ENCODE measurements at regions not wholly inside any gene's neighbourhood (a gene's known extent, or its start where the extent isn't known, plus 50 kb on each side); places are given as distances from the start of the nearest gene placed in this dataset.

DNA sequence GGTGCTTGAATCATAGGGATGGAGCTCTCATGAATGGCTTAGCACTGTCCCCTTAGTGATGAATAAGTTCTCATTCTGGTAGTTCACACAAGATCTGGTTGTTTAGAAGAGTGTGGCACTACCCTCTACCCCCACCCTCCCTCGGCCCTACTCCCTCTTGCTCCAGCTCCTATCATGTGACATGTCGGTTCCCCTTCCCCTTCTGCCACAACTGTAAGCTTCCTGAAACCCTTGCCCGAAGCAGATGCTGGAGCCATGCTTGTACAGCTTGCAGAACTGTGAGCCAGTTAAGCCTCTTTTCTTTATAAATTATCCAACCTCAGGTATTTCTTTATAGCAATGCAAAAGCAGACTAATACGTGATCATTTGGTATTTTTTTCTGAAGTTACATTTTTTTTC, 1012.6 kb downstream of the BCL11A start:
- ATAC-seq (no peak), DNase-seq (no peak)
- intact Hi-C loops (cut with micrococcal nuclease) = no loop called here

DNA sequence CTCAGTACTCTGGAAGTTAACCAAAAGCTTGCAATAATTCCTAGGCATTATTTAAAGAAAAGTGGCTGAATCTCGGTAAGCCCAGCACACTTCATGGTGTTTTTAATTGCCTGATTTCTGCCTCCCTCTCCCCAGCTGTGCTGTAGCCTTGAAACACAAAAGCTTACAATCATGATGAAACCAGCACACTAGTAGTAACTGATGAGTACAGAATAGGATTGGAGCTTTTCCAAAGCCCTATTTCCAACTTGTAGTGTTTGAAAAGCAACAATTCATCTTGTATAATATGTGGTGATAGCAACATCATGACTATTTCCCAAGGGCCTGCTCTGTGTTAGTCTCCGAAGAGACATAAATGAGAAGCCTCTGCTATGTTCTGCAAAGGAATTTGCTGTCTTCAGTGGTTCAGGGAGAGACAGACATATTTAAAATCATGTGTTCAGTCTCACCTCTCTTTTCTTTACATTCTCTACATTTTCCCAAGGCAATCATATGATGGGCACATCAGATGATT, 1015.0 kb downstream of the BCL11A start:
- intact Hi-C loops (cut with micrococcal nuclease) = no loop called here
- DNase-seq (no peak), ATAC-seq (no peak)

DNA sequence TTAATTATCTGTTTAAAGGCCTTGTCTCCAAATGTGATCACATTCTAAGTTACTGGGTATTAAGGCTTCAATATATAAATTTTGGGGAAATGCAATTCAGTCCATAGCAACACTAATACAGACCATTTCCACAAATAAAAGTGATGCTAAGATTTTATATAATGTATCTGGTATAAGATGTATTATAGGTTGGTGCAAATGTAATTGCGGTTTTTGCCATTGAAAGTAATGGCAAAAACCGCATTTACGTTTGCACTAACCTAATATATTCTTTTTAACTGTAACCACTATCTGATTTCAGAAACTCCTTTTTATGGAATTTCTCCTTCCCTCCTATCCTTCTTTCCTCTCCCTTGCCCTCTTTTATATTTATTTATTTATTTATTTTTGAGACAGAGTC, 1020.6 kb downstream of the BCL11A start:
- DNase-seq = no peak
- no peak for ATAC-seq
- intact Hi-C loops (cut with micrococcal nuclease) = no loop called here

DNA sequence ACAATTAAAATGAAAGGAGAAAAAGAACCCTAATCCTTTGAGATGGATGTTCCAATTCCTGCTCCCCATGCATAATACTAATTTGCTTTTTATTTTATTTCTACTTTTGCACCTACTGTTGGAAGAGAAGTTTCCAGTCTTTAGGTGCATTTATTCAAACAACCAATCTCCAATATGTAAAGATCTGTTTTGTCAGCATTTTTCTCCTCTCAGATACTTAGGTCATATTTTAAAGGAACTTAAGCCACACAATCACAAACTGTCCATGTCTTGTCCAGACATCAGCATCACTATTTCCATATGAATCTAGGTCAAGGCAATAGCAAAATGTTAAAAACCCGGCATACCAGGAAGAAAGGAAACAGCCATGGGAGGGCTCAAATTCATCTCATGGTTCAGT, 1023.2 kb downstream of the BCL11A start:
- intact Hi-C loops (cut with micrococcal nuclease) = no loop called here
- DNase-seq (no peak), ATAC-seq (no peak)

DNA sequence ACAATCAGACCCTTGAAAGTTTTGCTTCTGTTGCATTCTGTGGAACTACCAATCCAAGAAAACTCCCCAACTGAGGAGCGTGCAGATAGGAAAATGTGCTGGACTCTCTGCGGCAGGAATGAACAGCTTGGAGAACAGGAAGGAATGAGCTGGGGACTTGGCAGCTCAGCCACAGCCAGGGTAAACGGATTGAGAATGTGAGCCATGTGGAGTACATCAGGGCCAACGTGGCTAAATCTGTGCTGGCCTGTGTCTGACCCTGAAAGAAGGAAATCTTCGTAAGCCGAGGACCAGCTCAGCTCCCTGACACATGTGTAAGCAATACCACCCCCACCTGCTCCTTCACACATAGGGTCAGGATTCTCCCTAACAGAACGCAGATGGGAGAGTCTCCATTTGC, 1023.7 kb downstream of the BCL11A start:
- intact Hi-C loops (cut with micrococcal nuclease) = no loop called here
- ATAC-seq (peak; percentile 24), DNase-seq (no peak)

DNA sequence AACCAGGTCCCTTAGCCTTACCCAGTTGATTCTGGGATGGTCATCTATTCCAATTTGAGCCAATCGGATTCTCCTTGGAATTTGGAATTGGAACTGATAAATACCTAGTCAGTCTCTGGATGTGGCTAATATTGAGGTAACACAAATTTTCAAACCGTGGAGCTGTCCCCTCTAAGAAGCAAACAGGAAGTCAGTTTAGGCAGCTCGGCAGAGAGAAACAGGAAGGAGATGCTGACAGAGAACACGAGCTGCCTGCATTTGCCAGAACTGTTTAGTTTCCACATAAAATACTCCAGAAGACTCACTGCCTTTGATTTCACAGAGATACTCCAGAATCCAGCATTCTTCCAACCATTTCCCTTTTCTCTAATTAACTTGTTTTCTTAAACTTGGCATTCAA, 1024.9 kb downstream of the BCL11A start:
- ATAC-seq = no peak
- intact Hi-C loops (cut with micrococcal nuclease) = no loop called here
- DNase-seq = no peak

DNA sequence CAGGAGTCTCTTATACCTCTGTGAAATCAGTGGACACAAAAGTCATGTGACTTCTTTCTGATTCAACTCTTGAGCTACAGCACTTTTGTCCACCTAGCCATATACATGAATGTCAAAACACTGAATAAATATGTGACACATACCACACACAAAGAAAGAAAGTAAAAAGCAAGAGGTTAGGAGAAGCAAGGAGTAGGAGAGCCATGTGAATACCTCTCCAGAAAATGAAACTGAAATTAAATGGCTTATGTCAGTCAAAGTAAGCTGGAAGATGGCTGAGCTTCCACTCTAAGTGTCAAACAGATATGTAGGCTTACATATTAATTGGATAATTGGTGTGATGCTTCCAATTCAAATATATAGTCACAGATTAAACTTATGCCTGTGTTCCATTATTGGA, 1050.5 kb downstream of the BCL11A start:
- intact Hi-C loops (cut with micrococcal nuclease) = no loop called here

DNA sequence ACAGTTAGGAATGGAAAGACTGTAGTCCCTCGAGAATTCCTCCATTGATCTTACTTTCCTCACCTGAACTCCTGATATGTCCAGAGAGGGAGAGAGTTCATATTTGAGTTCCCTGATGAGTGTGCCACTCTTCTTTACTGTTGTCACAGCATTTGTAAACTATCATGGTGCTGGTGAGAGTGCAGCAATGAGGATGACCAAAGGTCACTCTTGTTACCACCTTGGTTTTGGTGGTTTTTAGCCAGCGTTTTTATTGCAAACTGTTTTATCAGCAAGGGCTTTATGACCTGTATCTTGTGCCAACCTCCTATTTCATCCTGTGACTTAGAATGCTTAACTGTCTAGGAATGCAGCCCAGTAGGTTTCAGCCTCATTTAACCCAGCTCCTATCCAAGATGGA, 1062.5 kb downstream of the BCL11A start:
- DNase-seq = no peak
- no peak for ATAC-seq

More for the DNA sequence above, 1050.5 kb downstream of the BCL11A start:
- no peak for ATAC-seq
- DNase-seq = no peak

GRCh38 chr2:59490192-59490591, 1063.3 kb downstream of the BCL11A start:
- intact Hi-C loops (cut with micrococcal nuclease) = no loop called here

More for the DNA sequence above, 1062.5 kb downstream of the BCL11A start:
- intact Hi-C loops (cut with micrococcal nuclease) = no loop called here

GRCh38 chr2:59484673-59485072, 1068.8 kb downstream of the BCL11A start:
- DNase-seq (no peak), ATAC-seq (no peak)

More at GRCh38 chr2:59490192-59490591, 1063.3 kb downstream of the BCL11A start:
- DNase-seq (no peak), ATAC-seq (no peak)

GRCh38 chr2:59463426-59463825, 1090.0 kb downstream of the BCL11A start:
- no peak for DNase-seq
- no peak for ATAC-seq
- intact Hi-C loops (cut with micrococcal nuclease) = no loop called here

More at GRCh38 chr2:59484673-59485072, 1068.8 kb downstream of the BCL11A start:
- intact Hi-C loops (cut with micrococcal nuclease) = no loop called here

- intact Hi-C loops (cut with micrococcal nuclease) = no loop called here
- no peak for DNase-seq
- ATAC-seq = peak; percentile 43
Observed at GRCh38 chr2:59462422-59463197, 1090.8 kb downstream of the BCL11A start.

DNA sequence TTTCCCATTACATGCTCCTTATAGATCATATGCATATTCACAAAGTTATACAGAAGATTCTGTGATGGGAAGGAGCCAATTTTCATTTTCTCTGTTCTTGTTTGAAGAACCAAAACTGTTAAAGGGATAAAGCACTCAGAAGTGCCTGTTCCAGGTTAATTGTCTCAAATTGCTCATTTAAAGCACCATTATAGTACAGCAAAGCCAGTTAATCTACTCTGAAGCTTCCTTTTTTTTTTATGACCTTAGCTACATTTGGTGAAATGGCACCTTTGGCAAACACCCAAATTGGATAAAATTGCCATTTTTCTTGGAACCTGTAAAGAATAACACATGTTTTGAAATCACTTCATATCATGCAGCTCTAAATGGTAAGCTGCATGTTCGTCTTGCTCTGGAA, 1092.3 kb downstream of the BCL11A start:
- intact Hi-C loops (cut with micrococcal nuclease) = no loop called here

DNA sequence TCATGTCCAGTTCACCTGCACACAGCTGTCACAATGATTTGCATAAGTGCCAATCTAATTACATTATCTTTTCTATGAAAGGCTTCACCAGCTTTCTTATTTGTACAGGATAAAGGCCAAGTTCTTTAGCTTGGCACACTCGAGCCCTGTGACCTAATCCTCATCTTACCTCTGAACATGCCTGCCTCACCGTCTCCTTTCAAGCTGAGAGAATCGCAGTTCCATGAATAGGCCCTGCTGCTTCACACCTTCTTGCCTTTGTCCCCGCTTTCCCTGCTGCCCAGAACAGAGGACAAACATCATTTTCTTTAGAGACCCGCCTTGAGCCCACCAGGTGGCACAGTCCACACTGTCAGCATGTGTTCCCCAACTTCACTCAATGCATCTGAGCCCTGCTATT, 1094.7 kb downstream of the BCL11A start:
- ATAC-seq (no peak), DNase-seq (no peak)
- intact Hi-C loops (cut with micrococcal nuclease) = no loop called here

More for the DNA sequence above, 1092.3 kb downstream of the BCL11A start:
- ATAC-seq = no peak
- DNase-seq = no peak

GRCh38 chr2:59456285-59456684, 1097.2 kb downstream of the BCL11A start:
- no peak for DNase-seq
- intact Hi-C loops (cut with micrococcal nuclease) = no loop called here
- no peak for ATAC-seq

GRCh38 chr2:59449274-59449673, 1104.2 kb downstream of the BCL11A start:
- ATAC-seq (no peak), DNase-seq (no peak)
- intact Hi-C loops (cut with micrococcal nuclease) = no loop called here

DNA sequence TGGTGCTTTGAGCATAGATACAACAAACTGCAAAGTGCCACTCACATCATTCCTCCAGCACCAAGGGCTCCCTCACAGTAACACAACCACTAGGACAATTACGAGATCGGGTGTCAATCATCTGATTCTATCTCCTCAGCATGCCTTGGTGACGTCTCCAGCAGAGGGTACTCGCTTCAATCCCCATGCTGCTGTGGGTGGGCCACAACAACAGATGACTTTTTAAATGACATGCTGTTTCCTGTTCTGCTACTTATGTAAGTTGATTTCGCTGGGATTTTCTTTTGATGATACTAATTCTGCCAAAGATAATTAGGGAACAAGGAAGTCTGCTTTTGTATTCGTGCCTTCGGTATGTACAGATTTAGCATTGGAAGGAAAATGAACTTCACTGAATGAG, 1113.0 kb downstream of the BCL11A start:
- intact Hi-C loops (cut with micrococcal nuclease) = no loop called here
- ATAC-seq (no peak), DNase-seq (no peak)

- no peak for ATAC-seq
- no peak for DNase-seq
- intact Hi-C loops (cut with micrococcal nuclease) = no loop called here
Observed at GRCh38 chr2:59435635-59436034, 1117.8 kb downstream of the BCL11A start.

- ATAC-seq (no peak), DNase-seq (no peak)
- intact Hi-C loops (cut with micrococcal nuclease) = no loop called here
Observed at GRCh38 chr2:59428940-59429339, 1124.5 kb downstream of the BCL11A start.

GRCh38 chr2:59427980-59428379, 1125.5 kb downstream of the BCL11A start:
- ATAC-seq (no peak), DNase-seq (no peak)
- intact Hi-C loops (cut with micrococcal nuclease) = no loop called here

DNA sequence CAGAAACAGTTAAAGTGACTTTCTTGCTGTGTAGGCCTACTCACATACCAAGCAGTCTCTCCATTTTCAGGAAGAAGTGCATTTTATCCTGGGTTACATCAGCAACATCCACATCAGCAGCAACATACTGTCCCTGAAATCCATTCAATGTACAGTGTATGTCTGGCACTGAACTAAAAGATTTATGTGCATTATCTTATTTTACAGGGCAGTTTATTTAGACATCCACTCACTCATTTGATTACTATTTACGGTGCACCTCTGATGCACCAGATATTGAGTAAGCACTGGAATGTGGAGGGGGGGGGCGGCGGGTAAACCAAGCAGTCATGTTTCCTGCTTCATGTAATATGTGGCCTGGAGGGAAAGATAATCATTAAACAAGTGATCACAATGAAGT, 1128.2 kb downstream of the BCL11A start:
- ATAC-seq (no peak), DNase-seq (no peak)
- intact Hi-C loops (cut with micrococcal nuclease) = no loop called here
